Thyroid gland (tissue), 4 donors: ENCODE measurements at regions not wholly inside any gene's neighbourhood (a gene's known extent, or its start where the extent isn't known, plus 50 kb on each side); places are given as distances from the start of the nearest gene placed in this dataset.

Experiments
- POLR2A ChIP-seq, 2 donors: fragments of 450-650 bp; IDR thresholded peaks; one replicate each; pipeline ENCODE4 v1.6.1; 2017; ENCODE audit warnings: antibody characterized with exemption in 2 of 2, mild to moderate bottlenecking in 2 of 2, moderate library complexity in 1 of 2
- TF ChIP-seq, protein P1 (sequence below), 6 experiments: fragments of 200-600 bp in 3 of 6; fragments of 450-650 bp in 3 of 6; sonication (generic) in 3 of 6; IDR thresholded peaks; one replicate each; pipeline ENCODE4 v1.5.1; 2016 to 2019; ENCODE audit warnings: antibody characterized with exemption in 6 of 6, mild to moderate bottlenecking in 2 of 6, inconsistent platforms in 1 of 6, moderate library complexity in 1 of 6

DNA sequence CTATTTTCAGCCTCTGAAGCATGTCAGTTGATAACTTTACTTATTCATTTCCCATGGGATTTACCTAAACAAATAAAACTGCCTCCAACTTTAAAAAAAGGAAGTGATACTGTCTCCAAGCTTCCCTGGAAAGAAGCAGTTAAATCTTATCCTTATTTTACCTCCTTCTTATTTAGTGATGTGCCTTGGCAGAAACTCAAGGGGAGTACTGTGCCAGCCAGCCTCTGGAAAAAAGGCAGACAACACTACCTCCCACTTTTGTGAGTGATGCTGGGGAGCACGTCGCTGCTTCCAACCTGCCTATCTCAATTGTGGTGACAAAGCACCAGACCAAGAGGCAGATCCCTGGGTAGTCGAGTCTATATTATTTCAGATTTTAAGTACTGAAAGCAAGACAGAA, 765.6 kb downstream of the DIAPH3 start:
- TF ChIP-seq, protein P1, sequence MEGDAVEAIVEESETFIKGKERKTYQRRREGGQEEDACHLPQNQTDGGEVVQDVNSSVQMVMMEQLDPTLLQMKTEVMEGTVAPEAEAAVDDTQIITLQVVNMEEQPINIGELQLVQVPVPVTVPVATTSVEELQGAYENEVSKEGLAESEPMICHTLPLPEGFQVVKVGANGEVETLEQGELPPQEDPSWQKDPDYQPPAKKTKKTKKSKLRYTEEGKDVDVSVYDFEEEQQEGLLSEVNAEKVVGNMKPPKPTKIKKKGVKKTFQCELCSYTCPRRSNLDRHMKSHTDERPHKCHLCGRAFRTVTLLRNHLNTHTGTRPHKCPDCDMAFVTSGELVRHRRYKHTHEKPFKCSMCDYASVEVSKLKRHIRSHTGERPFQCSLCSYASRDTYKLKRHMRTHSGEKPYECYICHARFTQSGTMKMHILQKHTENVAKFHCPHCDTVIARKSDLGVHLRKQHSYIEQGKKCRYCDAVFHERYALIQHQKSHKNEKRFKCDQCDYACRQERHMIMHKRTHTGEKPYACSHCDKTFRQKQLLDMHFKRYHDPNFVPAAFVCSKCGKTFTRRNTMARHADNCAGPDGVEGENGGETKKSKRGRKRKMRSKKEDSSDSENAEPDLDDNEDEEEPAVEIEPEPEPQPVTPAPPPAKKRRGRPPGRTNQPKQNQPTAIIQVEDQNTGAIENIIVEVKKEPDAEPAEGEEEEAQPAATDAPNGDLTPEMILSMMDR (IDR thresholded peaks at IDR 0.05) = no peak
- TF ChIP-seq POLR2A (IDR thresholded peaks at IDR 0.05) = no peak
